ENCODE measurements at regions not wholly inside any gene's neighbourhood (a gene's known extent, or its start where the extent isn't known, plus 50 kb on each side); places are given as distances from the start of the nearest gene placed in this dataset.
A peak's percentile ranks its signal among the peaks of the same experiment; 100 is the strongest.

DNA sequence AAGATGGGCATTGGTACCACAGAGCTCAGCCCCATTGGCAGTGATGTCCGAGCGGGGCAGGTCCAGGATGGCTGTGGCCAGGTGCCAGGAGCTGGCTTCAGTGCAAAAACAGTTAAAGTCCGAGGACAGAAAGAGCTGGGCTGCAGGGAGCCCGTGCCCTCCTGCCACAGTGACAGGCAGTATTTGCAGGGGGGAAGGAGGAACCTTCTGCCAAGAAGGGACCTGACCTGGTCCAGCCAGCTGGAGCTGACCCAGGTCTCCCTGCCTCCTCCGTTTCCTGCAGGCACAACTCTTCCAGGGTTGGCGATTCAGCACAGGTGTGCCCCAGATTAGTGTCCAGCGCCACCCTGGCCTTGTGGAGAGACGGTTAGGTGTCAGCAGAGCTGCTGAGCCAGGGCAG lies 199.0 kb downstream of the ENGASE start:
- DNase-seq (no peak), ATAC-seq (no peak)
- Histone ChIP-seq H3F3A (ENCODE audit: low read length, unreplicated experiment) (no peaks in the 10 kb centered on the region), H3K4me3 (ENCODE audit: low read length) (no peak overlapping the region), H3K9me2 (replicated peaks; ENCODE audit: low read length) (no peaks in the 10 kb centered on the region), H3K27ac (ENCODE audit: low read length) (no peak overlapping the region), H3K79me2 (ENCODE audit: low read length) (no peaks in the 10 kb centered on the region), H3K9me3 (ENCODE audit: low read length) (no peaks in the 10 kb centered on the region), H3K4me1 (ENCODE audit: insufficient read depth, low read length) (peaks cover 5% of the 10 kb centered on the region; the same call in 1 of the 2 replicates), H3K27me3 (ENCODE audit: low read length) (peaks cover 45% of the 10 kb centered on the region), H4K20me1 (ENCODE audit: low read length) (no peaks in the 10 kb centered on the region), H3K9ac (ENCODE audit: low read length) (no peak overlapping the region), H3K4me2 (ENCODE audit: low read length) (no peak overlapping the region), H3K36me3 (ENCODE audit: low read depth, low read length) (no peaks in the 10 kb centered on the region), H2AFZ (ENCODE audit: low read length) (no peak overlapping the region)
- intact Hi-C loops (cut with micrococcal nuclease) = no loop called here
- CTCF ChIA-PET = no interaction called here
- POLR2A ChIA-PET (ENCODE audit: unreplicated experiment) = no interaction called here
- no TSS peak for BruUV-seq (replicated peaks)
- TF ChIP-seq, protein P1, sequence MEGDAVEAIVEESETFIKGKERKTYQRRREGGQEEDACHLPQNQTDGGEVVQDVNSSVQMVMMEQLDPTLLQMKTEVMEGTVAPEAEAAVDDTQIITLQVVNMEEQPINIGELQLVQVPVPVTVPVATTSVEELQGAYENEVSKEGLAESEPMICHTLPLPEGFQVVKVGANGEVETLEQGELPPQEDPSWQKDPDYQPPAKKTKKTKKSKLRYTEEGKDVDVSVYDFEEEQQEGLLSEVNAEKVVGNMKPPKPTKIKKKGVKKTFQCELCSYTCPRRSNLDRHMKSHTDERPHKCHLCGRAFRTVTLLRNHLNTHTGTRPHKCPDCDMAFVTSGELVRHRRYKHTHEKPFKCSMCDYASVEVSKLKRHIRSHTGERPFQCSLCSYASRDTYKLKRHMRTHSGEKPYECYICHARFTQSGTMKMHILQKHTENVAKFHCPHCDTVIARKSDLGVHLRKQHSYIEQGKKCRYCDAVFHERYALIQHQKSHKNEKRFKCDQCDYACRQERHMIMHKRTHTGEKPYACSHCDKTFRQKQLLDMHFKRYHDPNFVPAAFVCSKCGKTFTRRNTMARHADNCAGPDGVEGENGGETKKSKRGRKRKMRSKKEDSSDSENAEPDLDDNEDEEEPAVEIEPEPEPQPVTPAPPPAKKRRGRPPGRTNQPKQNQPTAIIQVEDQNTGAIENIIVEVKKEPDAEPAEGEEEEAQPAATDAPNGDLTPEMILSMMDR (conservative IDR thresholded peaks at IDR 0.05; ENCODE audit: low read depth, low read length) = no peak
- TF ChIP-seq EZH2phosphoT487 (IDR thresholded peaks at IDR 0.05; ENCODE audit: borderline replicate concordance, low read length) (no peak), EZH2 (IDR thresholded peaks at IDR 0.05; ENCODE audit: low read length, unreplicated experiment) (no peak)

DNA sequence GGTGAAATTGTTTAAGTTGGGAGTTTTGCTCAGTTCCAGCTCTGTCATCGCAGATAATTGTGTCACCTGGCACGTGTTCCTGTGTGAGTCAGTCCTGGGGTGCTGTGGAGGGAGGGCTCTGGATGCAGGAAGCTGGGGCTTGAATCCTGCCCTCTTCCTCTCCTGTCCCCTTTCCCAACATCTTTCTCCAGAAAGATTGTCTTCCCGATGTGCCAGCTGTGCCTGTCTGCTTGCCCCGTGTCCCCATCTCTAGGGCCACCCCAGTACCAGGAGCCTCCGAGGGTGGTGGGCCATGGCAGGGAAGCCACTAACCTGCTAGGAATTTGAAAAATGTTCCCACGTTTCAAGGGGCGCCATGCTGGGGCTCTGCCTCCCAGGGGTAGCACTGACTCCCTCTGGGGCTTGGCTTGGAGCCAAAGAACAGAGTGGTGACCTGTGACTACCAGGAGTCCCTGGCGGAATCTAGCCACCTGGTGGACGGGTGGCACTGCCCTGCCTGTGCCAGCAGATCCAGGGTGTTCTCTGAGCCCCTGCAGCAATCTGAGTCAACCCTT lies 198.1 kb downstream of the ENGASE start:
- peaks cover 49% of the 10 kb centered on the region for H3K27me3 ChIP-seq (ENCODE audit: low read length)
- CTCF ChIA-PET = no interaction called here
- no TSS peak for BruUV-seq (replicated peaks)
- POLR2A ChIA-PET (ENCODE audit: unreplicated experiment) = no interaction called here
- no peak overlapping the region for H3K9ac ChIP-seq (ENCODE audit: low read length)
- H3K4me1 ChIP-seq (ENCODE audit: insufficient read depth, low read length) = peaks cover 5% of the 10 kb centered on the region; the same call in 1 of the 2 replicates
- H4K20me1 ChIP-seq (ENCODE audit: low read length) = no peaks in the 10 kb centered on the region
- H3K36me3 ChIP-seq (ENCODE audit: low read depth, low read length) = no peaks in the 10 kb centered on the region
- TF ChIP-seq EZH2 (IDR thresholded peaks at IDR 0.05; ENCODE audit: low read length, unreplicated experiment) (no peak), EZH2phosphoT487 (IDR thresholded peaks at IDR 0.05; ENCODE audit: borderline replicate concordance, low read length) (no peak)
- TF ChIP-seq, protein P1 (conservative IDR thresholded peaks at IDR 0.05; ENCODE audit: low read depth, low read length) = peak; percentile 37; the same call in 1 of the 2 replicates
- H3K79me2 ChIP-seq (ENCODE audit: low read length) = no peaks in the 10 kb centered on the region
- peak; percentile 82 for ATAC-seq
- no peak overlapping the region for H2AFZ ChIP-seq (ENCODE audit: low read length)
- H3K4me2 ChIP-seq (ENCODE audit: low read length) = no peak overlapping the region
- no peaks in the 10 kb centered on the region for H3K9me3 ChIP-seq (ENCODE audit: low read length)
- intact Hi-C loops (cut with micrococcal nuclease) = no loop called here
- no peaks in the 10 kb centered on the region for H3K9me2 ChIP-seq (replicated peaks; ENCODE audit: low read length)
- no peak overlapping the region for H3K4me3 ChIP-seq (ENCODE audit: low read length)
- DNase-seq = peak; percentile 57
- H3F3A ChIP-seq (ENCODE audit: low read length, unreplicated experiment) = no peaks in the 10 kb centered on the region
- H3K27ac ChIP-seq (ENCODE audit: low read length) = no peak overlapping the region

- Histone ChIP-seq H3K4me1 (ENCODE audit: insufficient read depth, low read length) (peaks cover 5% of the 10 kb centered on the region; the same call in 1 of the 2 replicates), H3K79me2 (ENCODE audit: low read length) (no peaks in the 10 kb centered on the region), H3K4me3 (ENCODE audit: low read length) (no peak overlapping the region), H3K9me2 (replicated peaks; ENCODE audit: low read length) (no peaks in the 10 kb centered on the region), H3K27ac (ENCODE audit: low read length) (no peak overlapping the region), H3K9me3 (ENCODE audit: low read length) (no peaks in the 10 kb centered on the region), H3F3A (ENCODE audit: low read length, unreplicated experiment) (no peaks in the 10 kb centered on the region), H3K4me2 (ENCODE audit: low read length) (no peak overlapping the region), H3K27me3 (ENCODE audit: low read length) (peaks cover 54% of the 10 kb centered on the region), H4K20me1 (ENCODE audit: low read length) (no peaks in the 10 kb centered on the region), H3K9ac (ENCODE audit: low read length) (no peak overlapping the region), H3K36me3 (ENCODE audit: low read depth, low read length) (no peaks in the 10 kb centered on the region), H2AFZ (ENCODE audit: low read length) (no peak overlapping the region)
- DNase-seq = no peak
- no peak for ATAC-seq
- ChIA-PET POLR2A (ENCODE audit: unreplicated experiment) (no interaction called here), CTCF (no interaction called here)
- intact Hi-C loops (cut with micrococcal nuclease) = no loop called here
- BruUV-seq (replicated peaks) = no TSS peak
- TF ChIP-seq, protein P1 (conservative IDR thresholded peaks at IDR 0.05; ENCODE audit: low read depth, low read length) = no peak
- no peak for TF ChIP-seq EZH2phosphoT487 (IDR thresholded peaks at IDR 0.05; ENCODE audit: borderline replicate concordance, low read length)
Measured at GRCh38 chr17:79272220-79272619, 197.6 kb downstream of the ENGASE start.
